Fibroblast of lung (primary cell): ENCODE measurements at regions not wholly inside any gene's neighbourhood (a gene's known extent, or its start where the extent isn't known, plus 50 kb on each side); places are given as distances from the start of the nearest gene placed in this dataset.

Experiments
- DNase-seq, 2 donors: peaks; one replicate each; pipeline versions ENCODE4 v3.0.0 to v3.0.0-alpha.2; 2010; ENCODE audit warnings: low read depth in 2 of 2
- H2AFZ ChIP-seq: 2 replicates; pipeline ENCODE4 v1.5.1; 2012; ENCODE audit warnings: low read length, control low read depth, inconsistent platforms
- H3K27ac ChIP-seq: 2 replicates; pipeline ENCODE4 v1.5.1; 2011; ENCODE audit warnings: low read length, control low read depth; ENCODE audit not compliant: insufficient read depth
- H3K27me3 ChIP-seq: 2 replicates; pipeline ENCODE4 v1.5.1; 2011; ENCODE audit warnings: mild to moderate bottlenecking, low read length; ENCODE audit not compliant: control insufficient read depth, insufficient read depth
- H3K36me3 ChIP-seq: 2 replicates; pipeline ENCODE4 v1.5.1; 2011; ENCODE audit warnings: low read length; ENCODE audit not compliant: control insufficient read depth, insufficient read depth
- H3K4me1 ChIP-seq: 2 replicates; pipeline ENCODE4 v1.5.1; 2011; ENCODE audit warnings: low read length; ENCODE audit not compliant: control insufficient read depth, insufficient read depth; ENCODE audit errors: extremely low read depth
- H3K4me2 ChIP-seq: 2 replicates; pipeline ENCODE4 v1.5.1; 2011; ENCODE audit warnings: low read length, control low read depth; ENCODE audit not compliant: insufficient read depth; ENCODE audit errors: extremely low read depth
- H3K4me3 ChIP-seq, 4 experiments: fragments of 200-600 bp in 1 of 4; sonication (generic) in 1 of 4; replicated peaks in 1 of 4; 2 replicates each; pipeline ENCODE4 v1.5.1; 2011 to 2016; ENCODE audit warnings: low read length in 4 of 4, low read depth in 3 of 4, mild to moderate bottlenecking in 3 of 4, control low read depth in 2 of 4, inconsistent platforms in 1 of 4, mixed read lengths in 1 of 4; ENCODE audit not compliant: insufficient read depth in 1 of 4; ENCODE audit errors: control extremely low read depth in 1 of 4
- H3K79me2 ChIP-seq: 2 replicates; pipeline ENCODE4 v1.5.1; 2012; ENCODE audit warnings: mild to moderate bottlenecking, low read length, inconsistent platforms; ENCODE audit not compliant: control insufficient read depth, insufficient read depth
- H3K9ac ChIP-seq: 2 replicates; pipeline ENCODE4 v1.5.1; 2011; ENCODE audit warnings: mild to moderate bottlenecking, low read length, control low read depth; ENCODE audit not compliant: insufficient read depth
- H3K9me3 ChIP-seq: 2 replicates; pipeline ENCODE4 v1.5.1; 2012; ENCODE audit warnings: low read depth, low read length; ENCODE audit not compliant: control insufficient read depth, insufficient read depth
- H4K20me1 ChIP-seq: 2 replicates; pipeline ENCODE4 v1.5.1; 2011; ENCODE audit warnings: low read length; ENCODE audit not compliant: control insufficient read depth, insufficient read depth; ENCODE audit errors: extremely low read depth
- EZH2 ChIP-seq: IDR thresholded peaks from 2 replicates; pipeline ENCODE4 v1.5.1; 2012; ENCODE audit warnings: low read length, control low read depth, mild to moderate bottlenecking; ENCODE audit errors: missing control alignments
- TF ChIP-seq, protein P1 (sequence below), 2 donors: IDR thresholded peaks in 1 of 2; conservative IDR thresholded peaks in 1 of 2; 1 replicate in 1 of 2; 2 replicates in 1 of 2; pipeline ENCODE4 v1.5.1; 2011 to 2012; ENCODE audit warnings: low read length in 2 of 2, control low read depth in 1 of 2, inconsistent platforms in 1 of 2, low read depth in 1 of 2, mild to moderate bottlenecking in 1 of 2

DNA sequence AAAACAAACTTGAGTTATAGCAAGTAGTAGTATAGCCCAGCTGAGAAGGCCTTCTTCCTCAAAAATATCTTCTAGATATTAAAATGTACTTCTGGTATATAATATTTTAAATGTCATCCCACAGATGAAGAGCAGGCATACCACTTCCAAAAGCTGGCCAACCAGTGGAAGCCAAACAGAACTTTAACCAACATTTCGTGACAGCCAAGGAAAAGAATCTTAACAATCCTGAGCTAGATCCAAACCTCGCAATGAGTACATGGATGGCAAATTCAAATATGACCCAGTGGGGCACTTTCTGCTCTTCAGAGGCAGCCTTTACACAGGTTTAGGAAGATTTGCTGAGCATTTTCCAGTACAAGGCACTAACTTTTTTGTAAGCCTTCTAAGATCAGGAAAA lies 91.8 kb upstream of the ACO1 start:
- H3K9ac ChIP-seq: no peak overlapping the region
- H3K4me2 ChIP-seq: no peak overlapping the region
- no peak overlapping the region for H3K27ac ChIP-seq
- no peak for DNase-seq
- H3K27me3 ChIP-seq: no peaks in the 10 kb centered on the region
- H3K9me3 ChIP-seq: no peaks in the 10 kb centered on the region
- no peaks in the 10 kb centered on the region for H3K4me1 ChIP-seq
- no peaks in the 10 kb centered on the region for H3K36me3 ChIP-seq
- no peak for TF ChIP-seq EZH2
- TF ChIP-seq, protein P1, sequence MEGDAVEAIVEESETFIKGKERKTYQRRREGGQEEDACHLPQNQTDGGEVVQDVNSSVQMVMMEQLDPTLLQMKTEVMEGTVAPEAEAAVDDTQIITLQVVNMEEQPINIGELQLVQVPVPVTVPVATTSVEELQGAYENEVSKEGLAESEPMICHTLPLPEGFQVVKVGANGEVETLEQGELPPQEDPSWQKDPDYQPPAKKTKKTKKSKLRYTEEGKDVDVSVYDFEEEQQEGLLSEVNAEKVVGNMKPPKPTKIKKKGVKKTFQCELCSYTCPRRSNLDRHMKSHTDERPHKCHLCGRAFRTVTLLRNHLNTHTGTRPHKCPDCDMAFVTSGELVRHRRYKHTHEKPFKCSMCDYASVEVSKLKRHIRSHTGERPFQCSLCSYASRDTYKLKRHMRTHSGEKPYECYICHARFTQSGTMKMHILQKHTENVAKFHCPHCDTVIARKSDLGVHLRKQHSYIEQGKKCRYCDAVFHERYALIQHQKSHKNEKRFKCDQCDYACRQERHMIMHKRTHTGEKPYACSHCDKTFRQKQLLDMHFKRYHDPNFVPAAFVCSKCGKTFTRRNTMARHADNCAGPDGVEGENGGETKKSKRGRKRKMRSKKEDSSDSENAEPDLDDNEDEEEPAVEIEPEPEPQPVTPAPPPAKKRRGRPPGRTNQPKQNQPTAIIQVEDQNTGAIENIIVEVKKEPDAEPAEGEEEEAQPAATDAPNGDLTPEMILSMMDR (conservative IDR thresholded peaks at IDR 0.05 in 1 of 2, IDR thresholded peaks at IDR 0.05 in 1 of 2; ENCODE audit: low read depth in 1 of 2, low read length in 2 of 2): no peak
- no peak overlapping the region for H3K4me3 ChIP-seq
- no peak overlapping the region for H2AFZ ChIP-seq
- H4K20me1 ChIP-seq: no peaks in the 10 kb centered on the region
- no peaks in the 10 kb centered on the region for H3K79me2 ChIP-seq

DNA sequence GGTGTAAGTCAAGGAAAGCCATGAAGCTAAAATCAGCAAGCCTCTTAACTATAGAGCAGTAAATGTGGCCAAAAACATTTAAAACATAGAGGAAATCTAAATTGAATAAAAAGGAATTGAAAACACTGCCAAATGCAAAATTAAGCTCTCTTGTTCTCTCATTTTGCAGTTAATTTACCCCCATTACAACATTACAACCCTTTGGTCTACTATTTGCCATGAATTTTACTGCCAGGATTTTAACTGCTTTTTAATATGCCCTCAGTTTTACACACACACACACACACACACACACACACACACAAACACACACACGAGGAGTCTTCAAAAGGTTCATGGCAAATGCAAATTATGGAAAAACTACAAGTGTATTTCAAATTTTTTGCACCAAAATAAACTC lies 91.4 kb upstream of the ACO1 start:
- Histone ChIP-seq H3K9me3 (no peaks in the 10 kb centered on the region), H3K27ac (no peak overlapping the region), H3K4me2 (no peak overlapping the region), H4K20me1 (no peaks in the 10 kb centered on the region), H3K27me3 (no peaks in the 10 kb centered on the region), H3K36me3 (no peaks in the 10 kb centered on the region), H3K79me2 (no peaks in the 10 kb centered on the region), H3K9ac (no peak overlapping the region), H3K4me3 (no peak overlapping the region), H3K4me1 (no peaks in the 10 kb centered on the region), H2AFZ (no peak overlapping the region)
- TF ChIP-seq, protein P1 (conservative IDR thresholded peaks at IDR 0.05 in 1 of 2, IDR thresholded peaks at IDR 0.05 in 1 of 2; ENCODE audit: low read depth in 1 of 2, low read length in 2 of 2): no peak
- TF ChIP-seq EZH2: no peak
- DNase-seq: no peak

DNA sequence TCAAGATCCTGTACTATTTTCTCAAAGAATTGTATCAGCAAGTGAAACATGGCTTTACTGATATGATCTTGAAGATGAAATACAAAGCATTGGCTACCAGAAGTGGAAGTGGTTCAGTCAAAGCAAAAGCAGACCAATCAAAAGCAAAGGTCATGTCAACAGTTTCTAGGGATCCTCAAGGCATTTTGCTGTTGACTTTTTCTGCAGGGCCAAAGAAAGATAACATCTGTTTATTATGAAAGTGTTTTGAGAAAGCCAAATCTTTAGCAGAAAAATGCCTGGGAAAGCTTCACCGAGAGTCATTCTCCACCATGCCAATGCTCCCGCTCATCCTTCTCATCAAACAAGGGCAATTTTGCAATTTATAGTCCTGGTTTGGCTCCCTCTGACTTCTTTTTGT lies 90.3 kb upstream of the ACO1 start:
- H2AFZ ChIP-seq: no peak overlapping the region
- H3K4me1 ChIP-seq: no peaks in the 10 kb centered on the region
- DNase-seq: no peak
- H3K27ac ChIP-seq: no peak overlapping the region
- no peaks in the 10 kb centered on the region for H3K79me2 ChIP-seq
- H3K36me3 ChIP-seq: no peaks in the 10 kb centered on the region
- H3K4me2 ChIP-seq: no peak overlapping the region
- no peaks in the 10 kb centered on the region for H3K27me3 ChIP-seq
- H3K9me3 ChIP-seq: no peaks in the 10 kb centered on the region
- no peaks in the 10 kb centered on the region for H4K20me1 ChIP-seq
- H3K9ac ChIP-seq: no peak overlapping the region
- no peak overlapping the region for H3K4me3 ChIP-seq
- no peak for TF ChIP-seq EZH2
- TF ChIP-seq, protein P1 (conservative IDR thresholded peaks at IDR 0.05 in 1 of 2, IDR thresholded peaks at IDR 0.05 in 1 of 2; ENCODE audit: low read depth in 1 of 2, low read length in 2 of 2): no peak
